ENCODE measurements at regions not wholly inside any gene's neighbourhood (a gene's known extent, or its start where the extent isn't known, plus 50 kb on each side); places are given as distances from the start of the nearest gene placed in this dataset.

DNA sequence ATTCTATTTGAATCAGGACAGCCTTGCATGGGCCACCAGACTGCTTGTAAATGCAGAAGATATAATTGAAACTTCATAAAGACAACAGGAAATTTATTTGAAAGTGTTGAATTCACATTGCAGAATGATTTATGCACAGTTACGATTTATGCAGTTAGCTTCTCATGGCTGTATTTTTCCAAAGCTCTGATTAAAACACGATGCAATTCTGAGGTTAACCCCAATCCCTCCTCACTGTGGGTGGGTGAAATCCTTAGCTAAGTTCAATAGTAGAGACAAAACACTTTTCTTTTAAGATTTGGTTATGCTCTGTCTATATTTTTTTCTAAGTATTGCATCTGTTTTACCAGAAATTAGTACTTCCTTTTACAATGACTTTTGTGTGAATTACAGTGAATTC, 728.8 kb upstream of the IGFBP3 start:
- Histone ChIP-seq H3K27ac (ENCODE audit: poor library complexity, severe bottlenecking) (no peak overlapping the region), H3K9me3 (ENCODE audit: severe bottlenecking) (no peaks in the 10 kb centered on the region), H3K36me3 (ENCODE audit: low read depth) (no peaks in the 10 kb centered on the region), H3K4me3 (ENCODE audit: severe bottlenecking) (no peak overlapping the region), H3K27me3 (ENCODE audit: insufficient read depth, poor library complexity, severe bottlenecking) (no peaks in the 10 kb centered on the region), H3K4me1 (ENCODE audit: insufficient read depth, poor library complexity, severe bottlenecking) (peaks cover 26% of the 10 kb centered on the region)
- DNase-seq (ENCODE audit: low spot score) = no peak
- TF ChIP-seq, protein P1, sequence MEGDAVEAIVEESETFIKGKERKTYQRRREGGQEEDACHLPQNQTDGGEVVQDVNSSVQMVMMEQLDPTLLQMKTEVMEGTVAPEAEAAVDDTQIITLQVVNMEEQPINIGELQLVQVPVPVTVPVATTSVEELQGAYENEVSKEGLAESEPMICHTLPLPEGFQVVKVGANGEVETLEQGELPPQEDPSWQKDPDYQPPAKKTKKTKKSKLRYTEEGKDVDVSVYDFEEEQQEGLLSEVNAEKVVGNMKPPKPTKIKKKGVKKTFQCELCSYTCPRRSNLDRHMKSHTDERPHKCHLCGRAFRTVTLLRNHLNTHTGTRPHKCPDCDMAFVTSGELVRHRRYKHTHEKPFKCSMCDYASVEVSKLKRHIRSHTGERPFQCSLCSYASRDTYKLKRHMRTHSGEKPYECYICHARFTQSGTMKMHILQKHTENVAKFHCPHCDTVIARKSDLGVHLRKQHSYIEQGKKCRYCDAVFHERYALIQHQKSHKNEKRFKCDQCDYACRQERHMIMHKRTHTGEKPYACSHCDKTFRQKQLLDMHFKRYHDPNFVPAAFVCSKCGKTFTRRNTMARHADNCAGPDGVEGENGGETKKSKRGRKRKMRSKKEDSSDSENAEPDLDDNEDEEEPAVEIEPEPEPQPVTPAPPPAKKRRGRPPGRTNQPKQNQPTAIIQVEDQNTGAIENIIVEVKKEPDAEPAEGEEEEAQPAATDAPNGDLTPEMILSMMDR (IDR thresholded peaks at IDR 0.05; ENCODE audit: poor library complexity, severe bottlenecking) = no peak
- no peak for ATAC-seq (ENCODE audit: low read depth)

DNA sequence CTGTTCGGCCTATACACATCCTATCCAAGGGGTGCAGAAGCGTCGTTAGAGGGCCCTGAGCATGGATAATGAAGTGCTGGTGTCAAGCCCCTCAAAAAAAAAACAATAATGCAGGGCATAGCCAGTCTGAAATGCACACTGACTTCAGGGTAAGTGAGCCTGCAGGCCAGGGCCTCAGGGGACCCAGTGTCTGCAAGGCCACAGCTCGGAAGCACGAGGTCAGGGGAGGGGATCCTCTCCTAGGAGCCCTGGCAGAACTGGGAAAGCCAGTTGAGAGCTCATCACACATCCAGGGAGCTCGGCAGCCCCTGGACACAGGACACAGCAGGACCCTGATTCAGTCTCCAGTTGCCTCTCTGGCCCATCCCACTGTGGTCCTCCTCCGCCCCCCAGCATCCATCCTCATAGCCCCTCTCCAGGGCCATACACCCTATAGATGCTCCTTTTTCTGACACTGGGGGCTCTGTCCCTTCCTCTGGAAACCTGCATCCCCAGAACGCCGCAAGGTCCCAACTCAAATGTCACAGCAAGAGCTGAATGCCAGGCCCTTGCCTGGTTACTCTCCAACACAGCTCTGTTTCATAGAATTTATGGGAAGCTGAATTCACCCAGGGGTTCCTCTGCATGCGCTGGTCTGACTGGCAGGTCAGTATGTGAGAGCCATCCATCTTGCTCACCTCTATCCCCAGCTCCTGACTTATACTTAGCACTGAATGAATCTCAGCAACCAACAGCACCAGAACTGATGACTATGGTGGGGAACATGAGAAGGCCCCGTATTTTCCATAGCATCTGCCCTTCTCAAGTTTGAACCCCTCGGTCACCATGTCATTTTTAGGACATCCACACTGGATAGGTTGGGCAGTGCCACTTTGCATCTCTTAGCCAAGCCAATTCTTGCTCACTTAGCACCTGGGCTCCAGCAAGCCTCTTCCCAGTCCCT, 717.0 kb upstream of the IGFBP3 start:
- H3K9me3 ChIP-seq (ENCODE audit: severe bottlenecking) = no peaks in the 10 kb centered on the region
- no peak overlapping the region for H3K4me3 ChIP-seq (ENCODE audit: severe bottlenecking)
- H3K4me1 ChIP-seq (ENCODE audit: insufficient read depth, poor library complexity, severe bottlenecking) = no peaks in the 10 kb centered on the region
- no peak overlapping the region for H3K27ac ChIP-seq (ENCODE audit: poor library complexity, severe bottlenecking)
- TF ChIP-seq, protein P1 (IDR thresholded peaks at IDR 0.05; ENCODE audit: poor library complexity, severe bottlenecking) = no peak
- no peaks in the 10 kb centered on the region for H3K36me3 ChIP-seq (ENCODE audit: low read depth)
- ATAC-seq (ENCODE audit: low read depth) = no peak
- DNase-seq (ENCODE audit: low spot score) = no peak
- H3K27me3 ChIP-seq (ENCODE audit: insufficient read depth, poor library complexity, severe bottlenecking) = no peaks in the 10 kb centered on the region

DNA sequence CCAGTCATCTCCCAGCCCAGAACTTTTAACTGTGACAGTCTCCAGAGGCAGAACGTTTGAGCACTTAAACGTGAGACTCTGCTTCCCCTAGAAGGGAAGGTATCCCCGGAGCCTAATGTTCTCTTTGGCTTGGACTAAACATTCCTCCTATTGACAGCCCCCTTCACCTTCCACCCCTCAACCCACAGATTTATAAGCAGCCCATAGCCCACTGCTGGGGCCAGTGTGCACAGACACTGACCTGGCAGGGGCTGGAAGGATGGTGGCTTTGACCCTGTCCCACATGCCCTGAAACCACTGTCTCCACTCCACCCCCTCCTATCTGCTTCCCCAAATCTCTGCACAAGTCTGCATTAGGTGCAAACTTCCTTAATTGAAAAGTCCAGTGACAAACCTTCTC, 715.0 kb upstream of the IGFBP3 start:
- TF ChIP-seq, protein P1 (IDR thresholded peaks at IDR 0.05; ENCODE audit: poor library complexity, severe bottlenecking) = no peak
- ATAC-seq (ENCODE audit: low read depth) = no peak
- no peak overlapping the region for H3K27ac ChIP-seq (ENCODE audit: poor library complexity, severe bottlenecking)

DNA sequence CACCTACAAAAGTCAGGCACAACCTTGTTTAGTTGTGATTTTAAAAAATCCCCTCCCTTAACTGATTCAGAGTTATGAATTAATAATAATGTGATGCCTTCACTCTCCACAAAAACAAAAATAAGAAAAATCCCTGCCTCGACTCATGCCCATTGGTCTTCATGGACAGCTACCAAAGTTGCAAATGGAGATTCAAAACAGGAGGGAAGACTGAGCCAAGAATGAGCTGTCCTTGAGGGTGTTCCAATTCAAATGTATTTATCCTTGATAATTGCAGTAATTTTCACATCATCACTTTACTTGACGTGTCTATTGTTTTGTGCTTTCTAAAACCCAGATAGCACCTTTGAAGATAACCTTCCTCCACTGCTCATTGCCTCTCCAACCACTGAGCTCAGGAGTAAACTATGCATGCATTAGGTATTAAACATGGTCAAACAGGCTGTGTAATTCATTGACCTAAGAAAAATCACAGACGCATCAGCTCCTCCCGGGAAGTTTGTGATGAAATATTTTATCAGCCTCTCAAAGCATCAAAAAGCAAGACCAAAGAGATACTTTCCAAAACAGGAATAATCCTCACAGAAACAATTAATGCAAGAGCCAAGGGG, 712.7 kb upstream of the IGFBP3 start:
- DNase-seq (ENCODE audit: low spot score) = no peak
- no peaks in the 10 kb centered on the region for H3K36me3 ChIP-seq (ENCODE audit: low read depth)
- no peaks in the 10 kb centered on the region for H3K4me1 ChIP-seq (ENCODE audit: insufficient read depth, poor library complexity, severe bottlenecking)
- no peaks in the 10 kb centered on the region for H3K27me3 ChIP-seq (ENCODE audit: insufficient read depth, poor library complexity, severe bottlenecking)
- no peak for ATAC-seq (ENCODE audit: low read depth)
- TF ChIP-seq, protein P1 (IDR thresholded peaks at IDR 0.05; ENCODE audit: poor library complexity, severe bottlenecking) = no peak
- H3K9me3 ChIP-seq (ENCODE audit: severe bottlenecking) = no peaks in the 10 kb centered on the region
- H3K4me3 ChIP-seq (ENCODE audit: severe bottlenecking) = no peak overlapping the region
- no peak overlapping the region for H3K27ac ChIP-seq (ENCODE audit: poor library complexity, severe bottlenecking)

More for the DNA sequence above, 715.0 kb upstream of the IGFBP3 start:
- no peaks in the 10 kb centered on the region for H3K4me1 ChIP-seq (ENCODE audit: insufficient read depth, poor library complexity, severe bottlenecking)
- no peak overlapping the region for H3K4me3 ChIP-seq (ENCODE audit: severe bottlenecking)
- no peak for DNase-seq (ENCODE audit: low spot score)
- no peaks in the 10 kb centered on the region for H3K36me3 ChIP-seq (ENCODE audit: low read depth)
- no peaks in the 10 kb centered on the region for H3K27me3 ChIP-seq (ENCODE audit: insufficient read depth, poor library complexity, severe bottlenecking)
- no peaks in the 10 kb centered on the region for H3K9me3 ChIP-seq (ENCODE audit: severe bottlenecking)
